HG02759 (cell line): ENCODE measurements at regions not wholly inside any gene's neighbourhood (a gene's known extent, or its start where the extent isn't known, plus 50 kb on each side); places are given as distances from the start of the nearest gene placed in this dataset.
A peak's percentile ranks its signal among the peaks of the same experiment; 100 is the strongest.

ENCODE experiments used
- ATAC-seq: cut with Tn5 transposase; IDR thresholded peaks from one replicate; pipeline ENCODE4 v1.9.1; 2021; ENCODE audit warnings: mild to moderate bottlenecking, moderate library complexity; ENCODE audit not compliant: unreplicated experiment

- no peak for ATAC-seq
These were observed 142.2 kb downstream of the SNX18 start for GRCh38 chr5:54659700-54660131.

GRCh38 chr5:54658010-54658409 lies 140.5 kb downstream of the SNX18 start:
- ATAC-seq, result no peak

GRCh38 chr5:54656261-54656728 lies 138.7 kb downstream of the SNX18 start:
- no peak for ATAC-seq

GRCh38 chr5:54655761-54656160 lies 138.2 kb downstream of the SNX18 start:
- no peak for ATAC-seq

- ATAC-seq, result no peak
These were observed 137.7 kb downstream of the SNX18 start for GRCh38 chr5:54655266-54655665.

- ATAC-seq, result no peak
These were observed 136.5 kb downstream of the SNX18 start for GRCh38 chr5:54653956-54654614.

- ATAC-seq, result no peak
These were observed 134.0 kb downstream of the SNX18 start for GRCh38 chr5:54651482-54652076.

GRCh38 chr5:54649041-54649504 lies 131.5 kb downstream of the SNX18 start:
- no peak for ATAC-seq

GRCh38 chr5:54646356-54647101 lies 129.0 kb downstream of the SNX18 start:
- ATAC-seq, result peak; percentile 95

GRCh38 chr5:54645882-54646355 lies 128.4 kb downstream of the SNX18 start:
- ATAC-seq, result no peak

- ATAC-seq, result no peak
These were observed 126.7 kb downstream of the SNX18 start for GRCh38 chr5:54644226-54644625.

GRCh38 chr5:54643685-54644106 lies 126.1 kb downstream of the SNX18 start:
- ATAC-seq, result no peak

- no peak for ATAC-seq
These were observed 122.1 kb downstream of the SNX18 start for GRCh38 chr5:54639621-54640020.

- no peak for ATAC-seq
These were observed 120.5 kb downstream of the SNX18 start for GRCh38 chr5:54638106-54638505.

GRCh38 chr5:54637654-54638053 lies 120.1 kb downstream of the SNX18 start:
- ATAC-seq, result no peak

GRCh38 chr5:54634089-54634488 lies 116.5 kb downstream of the SNX18 start:
- no peak for ATAC-seq

- ATAC-seq, result no peak
These were observed 114.7 kb downstream of the SNX18 start for GRCh38 chr5:54632131-54632701.

- no peak for ATAC-seq
These were observed 113.3 kb downstream of the SNX18 start for GRCh38 chr5:54630738-54631359.

GRCh38 chr5:54629115-54629514 lies 111.6 kb downstream of the SNX18 start:
- ATAC-seq, result no peak

- ATAC-seq, result no peak
These were observed 110.5 kb downstream of the SNX18 start for GRCh38 chr5:54628050-54628449.

GRCh38 chr5:54626407-54626806 lies 108.8 kb downstream of the SNX18 start:
- ATAC-seq, result no peak
